HG03139 (cell line): ENCODE measurements at regions not wholly inside any gene's neighbourhood (a gene's known extent, or its start where the extent isn't known, plus 50 kb on each side); places are given as distances from the start of the nearest gene placed in this dataset.
"Not testable (repeated sequence)": the region's sequence is repeated elsewhere in the genome, so short reads cannot be mapped to it uniquely, and the experiment has no call there.

Experiments
- ATAC-seq: cut with Tn5 transposase; IDR thresholded peaks from one replicate; pipeline ENCODE4 v1.9.1; 2021; ENCODE audit not compliant: unreplicated experiment

GRCh38 chr18:41639218-41639617 lies 315.8 kb upstream of the PIK3C3 start:
- ATAC-seq = no peak

GRCh38 chr18:41631723-41632285 lies 323.2 kb upstream of the PIK3C3 start:
- not testable (repeated sequence) for ATAC-seq

DNA sequence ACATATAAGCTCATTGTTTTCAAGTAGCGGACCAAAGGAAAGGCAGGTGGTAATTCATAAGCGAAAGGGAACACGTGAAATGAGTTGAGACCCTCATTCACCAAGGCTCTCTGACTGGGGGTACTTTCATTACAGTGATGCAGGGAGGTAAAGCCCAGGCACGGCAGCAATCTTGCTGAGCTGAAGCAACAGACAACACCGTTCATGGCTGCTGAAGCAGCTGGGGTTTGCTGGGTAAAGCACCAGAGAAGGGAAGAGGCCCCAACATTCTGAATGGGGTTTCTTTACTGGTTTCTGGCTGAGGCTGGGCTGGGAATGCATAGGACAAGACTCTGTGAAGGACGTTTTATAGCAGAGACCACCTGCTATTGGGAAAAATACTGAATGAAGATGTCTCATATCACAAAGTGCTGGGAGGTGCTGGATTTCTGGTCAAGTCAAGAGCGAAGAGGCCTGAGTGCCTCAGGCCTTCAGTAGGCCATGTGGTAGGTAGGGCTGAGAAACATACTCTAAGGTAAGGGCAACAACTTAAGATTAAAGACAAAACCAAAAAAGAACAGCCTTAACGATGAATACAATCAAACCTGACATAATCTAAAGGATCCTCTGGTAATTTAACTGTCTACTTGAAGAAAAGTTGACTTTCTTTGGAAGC lies 324.7 kb upstream of the PIK3C3 start:
- no peak for ATAC-seq

DNA sequence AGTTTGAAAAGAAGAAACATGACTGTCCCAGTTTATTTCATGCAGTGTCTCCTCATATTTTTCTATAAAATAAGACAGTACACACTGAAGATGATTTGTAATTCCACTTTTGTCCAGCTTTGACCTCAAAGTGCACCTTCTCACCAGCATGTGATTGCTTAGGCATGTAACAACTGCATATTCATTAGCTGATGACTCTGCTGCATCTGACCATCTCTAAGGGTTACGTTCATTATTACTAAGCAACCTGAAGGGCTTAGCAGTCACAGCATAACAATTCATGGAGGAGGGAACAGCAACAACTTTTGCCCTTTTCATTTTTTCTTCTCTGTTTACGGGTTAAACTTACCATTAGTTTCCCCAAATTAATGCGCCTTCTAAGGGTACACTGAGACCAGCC lies 330.6 kb upstream of the PIK3C3 start:
- no peak for ATAC-seq

GRCh38 chr18:41621177-41621576 lies 333.9 kb upstream of the PIK3C3 start:
- no peak for ATAC-seq

- no peak for ATAC-seq
Observed at GRCh38 chr18:41618147-41618546, 336.9 kb upstream of the PIK3C3 start.

DNA sequence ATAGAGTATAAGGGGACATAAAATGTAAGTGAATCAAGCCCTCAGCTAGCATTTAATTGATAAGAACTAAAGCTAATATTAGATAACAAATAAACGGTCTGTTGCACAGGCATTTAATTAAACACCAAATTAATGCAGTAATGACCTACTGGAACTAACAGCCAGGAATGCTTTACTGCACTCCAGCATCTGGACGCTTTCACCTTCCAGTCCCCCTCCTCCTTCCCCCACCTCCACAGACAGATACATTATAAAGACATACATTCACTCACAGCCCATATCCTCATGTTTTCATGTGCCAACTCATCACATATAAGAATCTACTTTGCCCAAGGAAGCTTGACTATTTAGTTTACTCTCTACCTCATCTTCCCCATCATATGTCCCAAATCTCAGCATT lies 337.4 kb upstream of the PIK3C3 start:
- no peak for ATAC-seq

DNA sequence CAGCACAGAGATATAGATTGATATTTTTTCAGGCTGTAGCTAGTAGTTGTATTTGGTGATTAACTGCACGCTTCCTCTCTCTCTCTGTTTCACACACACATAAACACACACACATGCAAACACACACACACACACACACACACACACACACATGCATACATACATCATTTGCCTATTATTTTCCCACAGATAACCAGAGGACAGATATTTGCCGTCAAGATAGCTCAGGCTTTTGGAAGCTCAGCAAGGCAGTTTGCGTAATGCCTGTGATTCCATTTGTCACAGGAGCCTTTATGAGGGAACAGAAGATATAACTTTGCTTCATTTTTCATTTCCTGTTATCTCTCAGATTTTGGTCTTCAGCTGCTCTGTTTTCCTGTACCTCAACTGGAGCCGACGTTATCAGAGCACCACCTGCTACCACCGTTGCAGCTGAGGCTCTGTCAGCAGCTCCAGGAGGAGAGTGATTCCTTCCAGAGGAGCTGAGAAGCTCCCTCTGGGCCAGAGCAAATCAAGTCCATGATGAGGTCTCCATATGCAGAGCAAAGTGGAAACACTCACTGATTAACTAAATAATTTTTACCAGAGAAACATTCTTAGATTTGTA lies 341.9 kb upstream of the PIK3C3 start:
- ATAC-seq = no peak

- ATAC-seq = no peak
Observed at GRCh38 chr18:41604964-41605363, 350.1 kb upstream of the PIK3C3 start.

GRCh38 chr18:41602034-41602433 lies 353.0 kb upstream of the PIK3C3 start:
- no peak for ATAC-seq

DNA sequence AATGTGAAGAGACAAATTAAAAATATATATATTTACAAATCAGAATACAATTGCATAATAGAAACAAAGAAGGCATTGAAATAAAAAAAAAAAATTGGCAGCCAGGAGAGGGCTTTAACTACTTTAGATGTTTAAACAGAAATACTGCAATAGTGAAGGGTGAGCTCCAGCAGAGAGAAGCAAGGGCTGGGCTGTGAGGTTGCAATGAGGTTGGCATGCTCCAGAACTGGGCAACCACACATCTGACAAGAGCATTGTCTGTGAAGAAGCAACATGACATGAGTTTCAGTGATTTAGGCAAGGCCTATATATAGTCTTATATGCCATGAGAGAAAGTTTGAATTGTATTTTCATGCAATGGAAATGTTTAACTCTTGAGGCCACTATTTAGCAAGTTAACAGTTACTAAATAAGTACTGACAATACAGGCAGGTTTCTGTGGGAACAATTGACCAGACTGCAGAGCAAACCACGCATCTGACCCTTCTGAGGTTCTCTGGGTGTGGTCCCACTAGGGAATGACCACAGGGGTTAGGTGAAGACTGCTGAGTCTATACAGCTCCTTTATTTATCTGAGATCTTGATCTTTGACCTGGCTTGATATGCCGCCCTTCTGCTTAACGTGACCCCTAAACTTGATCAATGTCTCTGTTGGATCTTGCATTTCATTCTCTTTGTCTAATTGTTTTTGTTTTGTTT lies 354.2 kb upstream of the PIK3C3 start:
- no peak for ATAC-seq

GRCh38 chr18:41599466-41599865 lies 355.6 kb upstream of the PIK3C3 start:
- no peak for ATAC-seq

DNA sequence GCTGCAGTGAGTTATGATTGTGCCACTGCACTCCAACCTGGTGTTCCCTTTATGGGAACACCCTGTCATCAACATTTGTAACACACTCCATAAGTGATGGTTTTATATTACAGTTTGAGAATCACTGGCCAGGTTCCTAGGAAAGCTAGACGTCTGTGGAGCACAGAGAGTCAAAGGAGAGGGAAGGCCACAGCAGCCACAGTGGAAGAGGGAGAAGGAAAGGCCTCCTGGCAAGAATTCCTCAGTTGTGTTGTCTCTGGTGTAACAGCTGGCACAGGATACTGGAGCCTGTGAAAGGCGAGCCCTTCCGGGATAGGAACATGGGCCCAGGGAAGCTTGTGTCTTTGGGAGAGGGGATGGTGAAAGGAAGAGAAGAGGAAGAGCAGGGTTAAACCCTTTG lies 360.5 kb upstream of the PIK3C3 start:
- no peak for ATAC-seq

DNA sequence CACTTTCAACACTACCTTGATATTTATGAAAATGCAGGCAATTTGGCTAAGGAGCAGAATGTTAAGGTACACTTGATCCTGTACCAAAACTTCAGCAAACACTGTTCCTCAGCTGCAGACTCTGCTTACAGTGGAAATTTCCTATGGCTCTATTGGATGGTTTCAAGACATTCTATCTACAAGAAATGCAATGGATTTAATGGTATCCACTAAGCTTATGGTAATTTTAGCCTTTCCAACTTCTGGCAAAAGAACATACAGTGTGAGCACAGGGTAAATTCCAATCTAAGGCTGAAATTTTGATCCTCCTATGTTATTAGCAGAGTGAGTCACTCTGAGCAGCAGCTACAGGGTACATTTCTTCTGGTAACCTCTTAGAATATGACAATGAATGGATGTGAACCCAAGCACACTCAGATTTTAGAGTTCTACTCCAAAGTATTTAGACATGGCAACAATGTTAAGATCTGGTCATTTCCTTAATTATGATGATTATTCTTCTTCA lies 361.8 kb upstream of the PIK3C3 start:
- no peak for ATAC-seq

- ATAC-seq = no peak
Observed at GRCh38 chr18:41587976-41588375, 367.1 kb upstream of the PIK3C3 start.

DNA sequence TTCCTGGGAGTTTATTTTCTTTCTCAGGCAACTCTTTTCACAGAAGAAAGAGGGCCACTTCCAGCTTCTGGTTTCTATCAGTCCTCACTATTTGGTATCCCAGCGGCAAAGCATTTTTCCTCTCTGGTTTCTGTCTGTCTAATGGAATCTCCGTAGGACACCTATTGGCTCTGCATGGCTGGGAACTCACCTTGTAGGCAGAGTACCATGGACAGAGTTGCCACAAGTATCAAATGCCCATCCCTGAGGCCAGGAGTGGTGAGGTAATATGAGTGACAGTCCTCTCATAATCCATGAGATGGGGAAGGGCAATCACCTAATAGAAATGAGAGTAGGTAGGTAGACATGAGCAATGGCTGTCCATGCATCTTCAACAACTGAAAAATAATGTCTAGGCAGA lies 369.5 kb upstream of the PIK3C3 start:
- ATAC-seq = no peak

- no peak for ATAC-seq
Observed at GRCh38 chr18:41579185-41579584, 375.8 kb upstream of the PIK3C3 start.

DNA sequence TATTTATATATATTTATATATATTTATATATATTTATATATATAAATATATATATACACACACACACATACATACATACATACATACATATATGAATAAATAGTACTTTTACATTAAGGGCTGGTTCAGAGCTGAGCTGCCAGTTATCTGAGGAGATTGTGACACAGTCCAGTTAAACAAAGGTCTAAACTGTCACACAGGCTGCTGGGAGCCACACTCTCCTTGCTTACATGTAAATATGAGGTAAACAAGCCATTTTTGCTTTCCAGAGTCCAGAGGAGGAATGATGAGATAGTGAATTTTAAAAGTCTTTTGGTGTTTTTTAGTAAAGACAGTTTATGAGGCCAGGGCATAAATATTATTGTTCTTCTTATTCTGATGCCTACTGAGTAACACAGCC lies 377.5 kb upstream of the PIK3C3 start:
- ATAC-seq = no peak

GRCh38 chr18:41576643-41577042 lies 378.4 kb upstream of the PIK3C3 start:
- ATAC-seq = no peak

GRCh38 chr18:41569867-41570266 lies 385.2 kb upstream of the PIK3C3 start:
- ATAC-seq = no peak

DNA sequence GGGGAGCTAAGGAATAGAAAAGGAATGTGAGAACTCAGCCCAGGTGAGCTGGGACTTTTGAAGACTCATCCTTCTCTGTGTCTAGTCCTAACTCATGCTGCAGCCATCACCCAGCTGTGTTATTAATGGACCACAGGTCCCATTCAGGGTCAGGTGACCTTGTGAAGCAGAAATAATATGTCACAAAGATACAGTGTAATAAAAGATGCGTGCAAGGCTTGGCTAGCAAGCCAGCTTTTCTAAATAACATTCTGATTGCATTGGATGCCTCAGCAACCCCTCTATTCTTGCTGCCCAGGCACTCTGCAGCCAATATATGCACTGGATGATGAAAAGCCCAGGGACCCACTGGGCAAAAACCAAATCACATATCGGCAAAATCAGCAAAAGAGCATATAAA lies 393.1 kb upstream of the PIK3C3 start:
- no peak for ATAC-seq

- ATAC-seq = no peak
Observed at GRCh38 chr18:41558715-41559114, 396.3 kb upstream of the PIK3C3 start.
